ENCODE measurements at regions not wholly inside any gene's neighbourhood (a gene's known extent, or its start where the extent isn't known, plus 50 kb on each side); places are given as distances from the start of the nearest gene placed in this dataset.

GRCh38 chr22:22713416-22713815 lies 69.0 kb downstream of the GGTLC2 start:
- Histone ChIP-seq H3K79me2 (ENCODE audit: insufficient read depth, low read length) (no peaks in the 10 kb centered on the region), H4K20me1 (ENCODE audit: control insufficient read depth, insufficient read depth, insufficient read length) (no peaks in the 10 kb centered on the region), H3K4me2 (ENCODE audit: insufficient read depth, insufficient read length, low read length) (no peak overlapping the region), H4K91ac (ENCODE audit: insufficient read length, low read depth, low read length) (no peak overlapping the region), H3K18ac (ENCODE audit: insufficient read length, low read depth, low read length) (no peak overlapping the region), H2AK5ac (ENCODE audit: insufficient read length, low read length) (no peak overlapping the region), H3K23ac (ENCODE audit: insufficient read length, low read depth, low read length) (no peak overlapping the region), H3K79me1 (ENCODE audit: insufficient read depth, low read depth, low read length, poor library complexity, severe bottlenecking) (no peaks in the 10 kb centered on the region), H3K4me1 (ENCODE audit: insufficient read depth, low read length) (no peaks in the 10 kb centered on the region), H3K9me3 (ENCODE audit: control insufficient read depth, low read depth, low read length) (no peaks in the 10 kb centered on the region), H2BK12ac (ENCODE audit: insufficient read length, low read depth, low read length) (no peak overlapping the region), H2BK120ac (ENCODE audit: low read depth, low read length, poor library complexity, severe bottlenecking) (no peak overlapping the region), H2AFZ (ENCODE audit: low read length) (no peak overlapping the region), H4K8ac (replicated peaks; ENCODE audit: insufficient read length, low read depth, low read length) (no peak overlapping the region), H2BK20ac (ENCODE audit: low read depth, low read length, poor library complexity, severe bottlenecking) (no peak overlapping the region), H3K23me2 (ENCODE audit: insufficient read length, low read depth, low read length, poor library complexity, severe bottlenecking) (no peaks in the 10 kb centered on the region), H3K14ac (ENCODE audit: insufficient read depth, low read length) (no peak overlapping the region; the same call in 1 of the 2 replicates), H3K9ac (ENCODE audit: extremely low read depth, insufficient read length, low read length) (no peak overlapping the region), H3K27me3 (ENCODE audit: insufficient read depth, low read length) (peaks cover 20% of the 10 kb centered on the region; the same call in 1 of the 2 replicates), H4K5ac (ENCODE audit: insufficient read length, low read depth, low read length) (no peak overlapping the region), H3K27ac (ENCODE audit: insufficient read length, low read depth, low read length) (no peak overlapping the region), H2BK15ac (ENCODE audit: low read depth, low read length) (no peak overlapping the region), H3K4ac (ENCODE audit: low read depth, low read length) (no peak overlapping the region), H3T11ph (ENCODE audit: low read length) (no peak overlapping the region), H3K56ac (ENCODE audit: insufficient read length, low read depth, low read length) (no peak overlapping the region), H2BK5ac (ENCODE audit: insufficient read length, low read length) (no peak overlapping the region)
- no peaks in the 10 kb centered on the region for H3K9me3 Mint-ChIP-seq
- no peaks in the 10 kb centered on the region for H3K36me3 Mint-ChIP-seq (ENCODE audit: insufficient read depth in 1 of 3, low read depth in 3 of 3)
- no peak for DNase-seq
- no peak for TF ChIP-seq CTCF (conservative IDR thresholded peaks at IDR 0.05)
- no peak overlapping the region for H3K4me3 Mint-ChIP-seq
- no CpG with 5 or more reads among the region's 1 CpG for WGBS (ENCODE audit: extremely low coverage, insufficient read length, low lambda C conversion rate)
- no peak overlapping the region for H3K27ac Mint-ChIP-seq
- peaks cover 99% of the 10 kb centered on the region for H3K27me3 Mint-ChIP-seq (ENCODE audit: low read depth)
- no peaks in the 10 kb centered on the region for H3K4me1 Mint-ChIP-seq
